Hepatocyte (in vitro differentiated cells): ENCODE measurements at regions not wholly inside any gene's neighbourhood (a gene's known extent, or its start where the extent isn't known, plus 50 kb on each side); places are given as distances from the start of the nearest gene placed in this dataset.

Experiments
- CTCF ChIP-seq: fragments of 200-600 bp; sonication (generic); IDR thresholded peaks from 2 replicates; pipeline ENCODE4 v1.5.1; 2016; ENCODE audit warnings: antibody characterized with exemption, mild to moderate bottlenecking; ENCODE audit not compliant: poor library complexity
- EZH2phosphoT487 ChIP-seq: fragments of 200-600 bp; sonication (generic); IDR thresholded peaks from one replicate; pipeline ENCODE4 v1.6.1; 2018; ENCODE audit warnings: antibody characterized with exemption, mild to moderate bottlenecking, low read depth, moderate library complexity; ENCODE audit not compliant: unreplicated experiment, severe bottlenecking

- TF ChIP-seq CTCF (no peak), EZH2phosphoT487 (no peak)
These were observed 243.5 kb upstream of the SALL3 start for GRCh38 chr18:78736015-78736690.
